COLO829 (cell line): ENCODE measurements at regions not wholly inside any gene's neighbourhood (a gene's known extent, or its start where the extent isn't known, plus 50 kb on each side); places are given as distances from the start of the nearest gene placed in this dataset.
A peak's percentile ranks its signal among the peaks of the same experiment; 100 is the strongest.

Experiments
- DNase-seq: peaks from one replicate; pipeline ENCODE4 v3.0.0; 2012; ENCODE audit warnings: low spot score

- no peak for DNase-seq
Measured at GRCh38 chr1:229183588-229183987, 87.3 kb upstream of the RAB4A start.

GRCh38 chr1:229184066-229184465, 86.8 kb upstream of the RAB4A start:
- DNase-seq, result peak; percentile 75

DNA sequence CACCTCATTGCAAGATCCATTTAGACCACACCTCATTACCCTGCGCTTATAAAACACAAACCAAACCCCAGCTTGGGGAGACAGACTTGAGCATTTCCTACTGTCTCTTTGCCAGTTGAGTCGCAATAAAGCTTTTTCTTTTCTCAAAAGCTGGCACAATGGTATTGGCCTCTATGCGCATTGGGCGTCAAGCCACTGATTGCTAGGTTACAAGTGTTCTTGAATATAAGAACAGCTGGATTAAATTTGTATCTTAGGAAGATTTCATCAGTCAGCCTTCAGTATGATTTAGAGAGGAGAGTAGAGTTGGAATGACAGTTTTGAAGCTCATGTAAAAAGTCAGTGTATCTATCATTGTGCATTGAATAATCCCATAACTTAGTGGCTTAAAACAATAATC, 84.9 kb upstream of the RAB4A start:
- DNase-seq, result no peak

GRCh38 chr1:229186373-229187056, 84.4 kb upstream of the RAB4A start:
- no peak for DNase-seq

DNA sequence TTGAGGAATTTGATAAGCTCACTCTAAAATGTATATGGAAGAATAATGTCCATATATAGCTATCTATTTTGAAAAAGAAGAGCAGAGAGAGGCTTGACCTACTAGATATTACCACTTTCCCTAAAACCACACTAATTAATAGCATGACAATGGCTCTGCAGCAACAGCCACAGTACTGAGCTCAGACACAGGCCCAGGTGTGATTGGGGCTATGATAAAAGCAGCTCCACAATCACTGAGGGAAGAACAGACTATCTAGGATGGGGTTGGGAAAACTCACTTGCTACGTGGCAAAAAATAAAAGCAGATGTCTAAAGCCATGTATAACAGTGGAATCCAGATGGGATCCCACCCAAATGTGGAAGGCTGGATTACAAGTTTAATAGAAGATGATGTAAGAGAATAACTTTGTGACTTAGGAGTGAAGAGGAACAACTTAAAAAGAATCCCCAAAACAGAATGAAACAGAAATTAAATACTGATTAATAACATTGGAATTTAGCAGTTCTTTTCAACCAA, 80.8 kb upstream of the RAB4A start:
- no peak for DNase-seq

GRCh38 chr1:229191066-229191674, 79.7 kb upstream of the RAB4A start:
- DNase-seq, result no peak

GRCh38 chr1:229192031-229192430, 78.9 kb upstream of the RAB4A start:
- no peak for DNase-seq

GRCh38 chr1:229192853-229193252, 78.1 kb upstream of the RAB4A start:
- DNase-seq, result no peak

DNA sequence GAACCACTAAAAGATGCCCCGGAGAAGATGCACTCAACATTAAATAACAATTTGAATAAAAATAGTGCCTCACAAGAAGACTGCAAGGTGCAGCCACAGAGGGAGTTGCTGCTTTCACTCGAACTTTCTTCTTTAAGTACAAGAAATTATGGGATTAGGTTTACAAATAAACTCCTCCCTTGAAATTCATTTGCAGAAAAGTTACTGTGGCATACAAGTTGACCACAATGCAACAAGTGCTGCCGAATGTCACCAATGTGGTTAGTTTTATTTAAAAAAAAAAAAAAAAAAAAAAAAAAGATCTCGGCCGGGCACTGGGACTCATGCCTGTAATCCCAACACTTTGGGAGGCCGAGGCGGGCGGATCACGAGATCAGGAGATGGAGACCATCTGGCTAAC, 76.8 kb upstream of the RAB4A start:
- no peak for DNase-seq

DNA sequence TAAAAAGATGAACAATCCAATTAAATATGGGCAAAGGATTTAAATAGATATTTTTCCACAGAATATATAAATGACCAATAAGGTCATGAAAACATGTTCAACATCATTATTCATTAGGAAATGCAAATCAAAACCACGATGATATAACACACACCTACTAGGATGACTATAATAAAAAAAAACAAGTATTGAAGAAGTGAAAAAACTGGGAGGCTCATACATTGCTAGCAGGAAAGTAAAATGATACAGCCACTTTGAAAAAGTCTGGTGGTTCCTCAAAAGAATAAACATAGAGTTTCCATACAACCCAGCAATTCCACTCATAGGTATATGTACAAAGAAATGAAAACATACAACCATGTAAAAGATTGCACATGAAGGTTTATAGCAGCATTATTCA, 75.7 kb upstream of the RAB4A start:
- no peak for DNase-seq

DNA sequence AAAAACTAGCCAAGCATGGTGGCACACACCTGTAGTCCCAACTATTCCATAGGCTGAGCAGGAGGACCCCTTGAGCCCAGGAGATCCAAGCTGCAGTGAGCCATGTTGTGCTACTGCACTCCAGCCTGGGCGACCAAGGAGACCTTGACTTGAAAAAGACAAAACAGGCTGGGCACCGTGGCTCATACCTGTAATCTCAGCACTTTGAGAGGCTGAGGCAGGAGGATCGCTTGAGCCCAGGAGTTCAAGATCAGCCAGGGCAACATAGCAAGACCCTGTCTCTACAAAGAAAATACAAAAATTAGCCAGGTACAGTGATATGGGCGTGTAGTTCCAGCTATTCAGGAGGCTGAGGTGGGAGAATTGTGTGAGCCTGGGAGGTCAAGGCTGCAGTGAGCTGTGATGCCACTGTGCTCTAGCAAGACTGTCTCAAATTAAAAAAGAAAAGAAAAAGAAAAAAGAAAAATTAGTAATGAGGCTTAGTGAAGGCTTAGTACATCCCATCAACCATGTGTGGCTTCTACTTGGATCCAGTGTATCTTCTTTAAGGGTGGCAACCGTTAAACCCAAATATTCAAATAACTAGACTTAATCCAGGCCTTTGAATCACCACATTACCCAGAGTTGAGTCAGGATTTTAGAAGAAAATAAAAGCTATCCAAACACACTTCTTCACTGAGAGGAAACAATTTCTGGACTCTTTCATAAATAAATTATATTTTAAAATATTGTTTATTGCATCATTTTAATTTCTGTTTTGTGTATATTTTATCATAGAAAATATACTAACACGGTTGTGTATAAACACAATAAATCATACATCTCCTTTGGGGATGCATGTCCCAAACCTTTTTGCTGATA, 74.3 kb upstream of the RAB4A start:
- DNase-seq, result no peak

- DNase-seq, result no peak
Measured at GRCh38 chr1:229197265-229197585, 73.7 kb upstream of the RAB4A start.

DNA sequence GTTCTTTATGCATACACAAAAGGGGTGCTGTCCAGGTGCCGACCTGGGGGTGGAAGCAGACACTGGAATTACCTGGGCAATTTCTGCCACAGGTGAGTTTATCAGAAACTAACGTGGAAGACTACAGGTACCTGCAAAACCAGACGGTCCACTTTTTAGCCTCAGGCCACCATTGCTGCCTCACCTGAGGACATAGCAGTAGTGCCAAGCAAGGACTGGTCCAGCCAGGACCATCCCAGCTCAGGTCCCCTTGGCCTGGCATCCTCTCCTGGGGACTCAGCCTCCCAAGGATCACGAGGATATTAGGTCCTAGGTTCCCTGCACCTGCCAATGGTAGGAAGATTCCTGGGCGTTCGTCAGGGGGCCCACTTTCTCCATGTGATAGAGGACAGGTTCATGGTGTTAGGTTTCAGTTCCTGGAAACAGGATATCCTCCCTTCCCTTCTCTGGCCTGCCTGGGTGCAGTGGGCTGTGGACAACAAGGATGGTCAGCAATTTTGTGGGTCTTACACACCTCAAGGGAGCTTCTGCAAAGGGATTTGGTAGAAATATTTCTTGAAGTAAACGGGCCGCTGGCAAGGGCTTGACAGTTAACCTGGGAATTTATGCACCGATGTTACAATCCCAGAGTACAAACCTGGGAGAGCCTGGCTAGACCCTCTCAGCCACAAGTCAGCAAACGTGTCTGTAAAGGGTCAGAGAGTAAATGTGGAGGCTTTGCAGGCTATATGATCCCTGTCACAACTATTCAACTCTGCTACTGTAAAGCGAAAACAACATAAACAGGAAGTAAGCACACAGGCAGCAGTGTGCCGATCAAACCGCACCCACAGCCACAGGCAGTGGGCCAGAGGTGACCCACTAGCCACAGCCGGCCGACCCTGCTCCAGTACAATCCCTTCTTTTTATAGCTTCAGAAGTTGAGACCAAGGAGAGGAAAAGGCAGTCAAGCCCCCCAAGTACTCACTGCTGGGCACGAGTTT, 71.4 kb upstream of the RAB4A start:
- DNase-seq, result peak; percentile 57

GRCh38 chr1:229203030-229203751, 67.7 kb upstream of the RAB4A start:
- no peak for DNase-seq

DNA sequence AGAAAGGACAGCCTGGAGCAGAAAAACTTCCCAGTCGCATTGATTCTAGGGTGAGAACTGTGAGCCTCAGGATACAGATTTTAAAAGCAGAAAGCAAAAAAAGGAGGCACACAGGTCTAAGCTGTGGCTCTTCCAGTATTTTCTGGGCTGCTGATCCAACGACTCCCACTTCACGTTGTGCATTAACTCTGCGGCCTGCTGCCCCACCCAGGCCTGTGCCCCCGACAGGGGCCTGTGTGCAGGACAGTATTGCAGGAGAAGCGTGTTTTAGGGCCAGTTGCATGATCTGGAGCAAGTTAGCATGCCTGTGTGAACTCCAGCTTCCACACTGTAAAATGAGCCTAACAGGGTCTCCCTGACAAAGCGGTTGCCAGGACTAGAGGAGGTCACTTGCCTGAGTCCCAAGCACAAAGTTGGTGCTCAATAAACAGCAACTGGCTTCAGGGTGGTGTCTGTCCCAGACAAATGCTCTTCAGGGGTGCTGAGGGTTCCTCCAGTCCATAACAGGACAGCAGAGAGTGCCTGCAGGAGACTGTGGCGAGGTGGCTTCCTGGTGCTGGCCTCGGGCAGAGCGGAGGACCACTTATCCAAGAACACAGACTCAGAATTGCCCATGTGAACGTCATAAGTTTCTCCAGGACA, 66.8 kb upstream of the RAB4A start:
- no peak for DNase-seq

GRCh38 chr1:229204921-229205777, 65.8 kb upstream of the RAB4A start:
- DNase-seq, result no peak

GRCh38 chr1:229205854-229206253, 65.1 kb upstream of the RAB4A start:
- no peak for DNase-seq

- no peak for DNase-seq
Measured at GRCh38 chr1:229207916-229208315, 63.0 kb upstream of the RAB4A start.

GRCh38 chr1:229208481-229208880, 62.4 kb upstream of the RAB4A start:
- no peak for DNase-seq

DNA sequence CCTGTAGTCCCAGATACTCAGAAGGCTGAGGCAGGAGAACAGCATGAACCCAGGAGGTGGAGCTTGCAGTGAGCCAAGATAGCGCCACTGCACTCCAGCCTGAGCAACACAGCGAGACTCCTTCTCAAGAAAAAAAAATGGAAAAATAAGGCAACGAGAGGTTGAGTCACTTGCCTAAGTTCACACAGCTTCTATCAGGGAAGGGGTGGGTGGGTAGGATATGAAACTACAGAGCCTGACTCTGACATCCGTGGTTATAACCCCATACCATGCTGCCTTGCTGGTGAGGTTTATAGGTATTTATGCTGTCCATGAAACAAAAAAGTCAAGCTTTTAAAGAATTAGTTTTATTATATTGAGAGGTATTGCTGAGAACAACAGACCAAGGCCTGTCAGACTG, 61.5 kb upstream of the RAB4A start:
- no peak for DNase-seq
